Activated CD4-positive, alpha-beta T cell treated with anti-CD3 and anti-CD28 coated beads, Interleukin-2, amount 50 U/mL, for 1 hour (primary cell): ENCODE measurements at regions not wholly inside any gene's neighbourhood (a gene's known extent, or its start where the extent isn't known, plus 50 kb on each side); places are given as distances from the start of the nearest gene placed in this dataset.

Experiments used
- DNase-seq: peaks from one replicate; pipeline ENCODE4 v3.0.0-alpha.2; 2020

DNA sequence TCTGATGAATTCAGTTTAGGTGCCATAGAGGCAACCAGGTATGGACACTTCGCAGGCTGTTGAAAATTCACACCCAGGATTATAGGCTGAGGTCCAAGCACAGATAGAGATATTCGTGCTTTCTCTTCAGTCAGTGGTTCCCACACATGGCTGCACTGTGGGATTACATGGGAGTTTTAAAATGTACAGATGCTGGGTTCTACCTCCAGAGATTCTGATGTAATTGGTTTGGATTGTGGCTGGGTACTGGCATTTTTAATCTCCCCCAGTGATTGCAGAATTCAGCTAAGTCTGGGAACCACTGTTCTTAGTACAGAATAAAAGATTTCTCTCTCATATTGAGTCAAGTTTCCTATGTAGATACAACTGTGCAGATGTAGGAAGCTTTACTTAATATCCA, 91.6 kb downstream of the FOXB1 start:
- DNase-seq = no peak

GRCh38 chr15:60096157-60096556, 92.0 kb downstream of the FOXB1 start:
- no peak for DNase-seq

DNA sequence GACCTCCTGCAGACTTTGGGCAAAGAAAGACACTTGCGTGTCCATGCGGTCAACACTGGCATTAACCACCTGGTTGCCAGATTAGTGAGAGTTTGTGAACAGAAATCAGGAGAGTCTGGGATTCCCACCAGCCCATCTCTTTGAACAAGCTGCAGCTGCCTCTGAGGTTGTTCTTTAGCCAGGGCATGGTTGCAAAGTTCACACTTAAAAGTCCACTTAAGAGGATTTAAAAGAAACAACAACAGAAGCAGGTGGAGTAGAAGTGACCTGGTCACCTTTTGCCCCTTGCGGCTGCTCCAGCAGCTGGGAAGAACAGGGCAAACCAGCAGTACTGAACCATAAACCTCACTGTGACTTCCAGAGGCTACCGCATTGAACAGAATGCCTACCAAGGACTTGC, 97.3 kb downstream of the FOXB1 start:
- DNase-seq = no peak

GRCh38 chr15:60102748-60103147, 98.6 kb downstream of the FOXB1 start:
- no peak for DNase-seq

- no peak for DNase-seq
Measured at GRCh38 chr15:60110909-60111308, 106.8 kb downstream of the FOXB1 start.

GRCh38 chr15:60115579-60116380, 111.7 kb downstream of the FOXB1 start:
- DNase-seq = no peak

- DNase-seq = no peak
Measured at GRCh38 chr15:60116456-60117089, 112.5 kb downstream of the FOXB1 start.

GRCh38 chr15:60118146-60118545, 114.0 kb downstream of the FOXB1 start:
- DNase-seq = no peak

DNA sequence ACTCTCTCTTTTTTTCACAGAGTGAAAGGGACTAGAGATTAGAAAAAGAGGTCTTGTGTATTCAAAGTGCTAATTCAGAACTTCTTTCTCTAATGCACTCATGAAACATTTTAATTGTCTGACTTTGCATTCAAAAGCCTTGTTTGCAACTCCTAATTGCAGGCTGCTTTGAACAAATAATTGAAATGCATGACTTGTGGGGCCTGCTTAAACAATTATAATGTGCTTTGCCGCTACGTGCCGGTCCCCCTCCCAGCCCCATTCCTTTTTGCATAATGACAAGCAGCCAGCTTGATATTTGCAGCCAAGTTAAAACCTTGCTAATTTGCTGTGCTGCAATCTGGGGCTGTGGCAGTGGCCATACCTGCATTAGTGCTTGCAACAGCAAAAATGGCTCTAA, 114.5 kb downstream of the FOXB1 start:
- no peak for DNase-seq

DNA sequence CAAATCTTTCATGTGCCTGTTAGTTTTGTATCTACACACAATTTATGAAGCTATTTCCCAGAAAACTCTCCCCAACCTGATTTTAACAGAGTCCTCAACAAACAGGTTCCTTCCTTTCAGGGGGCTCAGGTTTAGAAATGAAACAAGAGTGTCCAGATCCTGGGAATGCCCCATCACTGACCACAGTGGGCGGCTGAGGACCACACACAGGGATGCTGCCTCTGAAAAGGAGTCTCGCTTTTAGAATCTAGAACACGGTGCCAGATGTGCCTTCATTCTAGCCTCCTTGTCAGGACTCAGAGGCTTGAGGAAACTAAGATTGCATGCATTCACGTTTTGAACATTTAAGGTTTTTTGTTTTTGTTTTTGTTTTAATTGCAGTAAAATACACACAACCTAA, 115.0 kb downstream of the FOXB1 start:
- no peak for DNase-seq

GRCh38 chr15:60120100-60120499, 116.0 kb downstream of the FOXB1 start:
- DNase-seq = no peak

- DNase-seq = no peak
Measured at GRCh38 chr15:60121845-60122244, 117.7 kb downstream of the FOXB1 start.

- DNase-seq = no peak
Measured at GRCh38 chr15:60122691-60123090, 118.6 kb downstream of the FOXB1 start.

- DNase-seq = no peak
Measured at GRCh38 chr15:60124460-60125070, 120.5 kb downstream of the FOXB1 start.

DNA sequence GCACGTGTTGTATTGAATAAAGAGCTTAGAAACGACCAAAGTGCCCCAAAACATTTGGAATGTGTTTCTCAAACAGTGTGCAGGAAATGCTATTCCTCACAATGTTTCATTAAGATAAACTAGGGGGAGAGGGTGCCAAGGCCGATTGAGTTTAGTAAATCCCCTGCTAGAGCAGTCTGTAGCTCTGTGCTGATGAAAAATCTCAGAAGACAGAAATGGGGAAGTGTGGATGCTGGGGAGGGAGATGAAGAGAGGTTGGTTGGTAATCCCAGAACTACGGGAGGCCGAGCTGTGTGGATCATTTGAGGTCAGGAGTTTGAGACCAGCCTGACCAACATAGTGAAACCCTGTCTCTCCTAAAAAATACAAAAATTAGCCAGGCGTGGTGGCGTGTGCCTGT, 121.2 kb downstream of the FOXB1 start:
- DNase-seq = no peak

GRCh38 chr15:60126200-60126599, 122.1 kb downstream of the FOXB1 start:
- DNase-seq = no peak

GRCh38 chr15:60126661-60127060, 122.5 kb downstream of the FOXB1 start:
- no peak for DNase-seq

DNA sequence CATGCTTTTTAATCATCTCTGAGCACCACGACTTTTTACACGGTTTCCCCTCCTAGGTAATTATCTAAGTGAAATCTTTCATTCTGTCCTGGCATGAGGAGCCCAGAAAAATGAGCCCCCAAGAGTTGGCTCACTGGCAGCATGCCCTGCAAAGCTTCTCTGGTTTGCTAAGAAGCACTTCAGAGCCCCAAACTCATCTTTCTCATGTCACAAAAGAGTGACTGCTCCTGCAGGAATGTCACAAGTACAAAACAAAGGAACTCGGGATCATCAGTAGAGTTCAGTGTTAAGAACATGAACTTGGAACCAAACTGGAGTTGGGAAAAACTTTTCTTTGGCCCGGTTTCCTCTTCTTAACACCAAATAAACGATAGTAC, 123.9 kb downstream of the FOXB1 start:
- no peak for DNase-seq

- no peak for DNase-seq
Measured at GRCh38 chr15:60128710-60129109, 124.6 kb downstream of the FOXB1 start.

GRCh38 chr15:60130398-60130797, 126.3 kb downstream of the FOXB1 start:
- DNase-seq = no peak

DNA sequence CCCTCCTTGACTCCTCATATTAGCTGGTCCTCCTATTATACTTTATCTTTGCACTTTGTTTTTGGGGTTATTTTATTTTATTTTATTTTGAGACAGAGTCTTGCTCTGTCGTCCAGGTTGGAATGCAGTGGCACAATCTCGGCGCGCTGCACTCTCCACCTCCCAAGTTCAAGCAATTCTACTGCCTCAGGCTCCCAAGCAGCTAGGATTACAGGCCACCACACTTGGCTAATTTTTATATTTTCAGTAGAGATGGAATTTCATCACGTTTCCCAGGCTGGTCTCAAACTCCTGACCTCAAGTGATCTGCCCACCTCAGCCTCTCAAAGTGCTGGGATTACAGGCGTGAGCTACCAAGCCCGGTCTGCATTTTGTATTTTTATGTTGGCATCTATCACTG, 126.7 kb downstream of the FOXB1 start:
- DNase-seq = no peak

DNA sequence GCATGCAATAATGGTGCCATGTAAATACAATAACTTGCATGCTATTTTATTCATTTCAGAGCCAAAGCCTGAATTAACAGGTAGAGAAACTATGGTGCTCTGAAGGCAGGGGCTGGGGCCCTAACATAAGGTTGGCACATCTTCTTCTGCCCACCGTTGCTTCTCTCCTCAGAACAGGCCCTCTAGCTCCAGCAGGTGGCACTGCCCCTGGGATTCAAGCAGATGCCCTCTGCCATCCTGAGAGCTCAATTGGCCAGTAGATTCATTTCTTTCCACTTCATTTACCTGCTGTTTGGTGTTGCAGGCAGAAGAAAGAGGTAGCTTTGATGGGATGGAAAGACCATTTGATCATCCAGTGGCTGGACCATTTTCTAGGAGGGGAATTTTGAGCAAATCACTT, 130.5 kb downstream of the FOXB1 start:
- no peak for DNase-seq

GRCh38 chr15:60135961-60136360, 131.8 kb downstream of the FOXB1 start:
- DNase-seq = no peak

DNA sequence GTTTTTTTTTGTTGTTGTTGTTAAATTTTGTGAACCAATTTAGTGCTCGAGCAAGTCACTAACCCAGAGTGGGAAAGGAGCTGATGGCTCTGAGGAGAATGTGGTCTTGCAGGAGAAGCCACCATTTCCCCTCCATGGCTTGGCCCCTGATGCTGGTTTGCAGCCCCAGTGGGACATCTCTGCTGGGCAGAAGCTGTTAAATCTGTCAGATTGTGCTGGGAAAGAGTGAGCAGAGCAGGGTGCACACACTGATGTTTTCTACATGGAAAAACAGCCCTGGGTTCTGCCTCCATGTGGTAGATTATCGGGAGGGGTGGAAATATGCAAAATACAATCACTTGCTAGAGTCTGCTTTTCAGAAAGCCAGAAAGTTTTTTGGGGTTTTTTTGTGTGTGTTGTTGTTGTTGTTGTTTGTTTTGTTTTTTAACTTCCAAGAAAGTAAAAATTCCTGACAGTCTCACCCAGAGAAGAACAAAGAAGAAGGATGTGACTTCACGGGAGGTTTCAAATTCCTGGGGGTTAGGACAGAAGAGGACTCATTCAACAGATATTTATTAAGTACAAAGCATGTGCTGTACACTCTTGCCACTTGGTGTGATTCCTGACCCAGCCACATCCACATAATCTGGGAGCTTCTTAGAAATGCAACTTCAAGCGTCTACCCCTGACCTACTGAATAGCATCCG, 133.7 kb downstream of the FOXB1 start:
- DNase-seq = no peak
